ENCODE measurements at regions not wholly inside any gene's neighbourhood (a gene's known extent, or its start where the extent isn't known, plus 50 kb on each side); places are given as distances from the start of the nearest gene placed in this dataset.

- no peak for FAIRE-seq
- intact Hi-C loops (cut with DNase I): no loop called here
- H3K4me1 ChIP-seq (ENCODE audit: control insufficient read depth in 2 of 3, insufficient read depth in 2 of 3, low read depth in 1 of 3, low read length in 3 of 3): no peaks in the 10 kb centered on the region
Observed at GRCh38 chr3:30082652-30083051, 523.7 kb upstream of the TGFBR2 start.

GRCh38 chr3:30083315-30083714 is 523.1 kb upstream of the TGFBR2 start:
- intact Hi-C loops (cut with DNase I): no loop called here

More at GRCh38 chr3:30082652-30083051, 523.7 kb upstream of the TGFBR2 start:
- Histone ChIP-seq H3K27me3 (ENCODE audit: control insufficient read depth, insufficient read depth, low read length) (no peaks in the 10 kb centered on the region), H3K27ac (ENCODE audit: low read depth in 2 of 2, low read length in 2 of 2) (no peak overlapping the region), H3K9ac (ENCODE audit: low read length in 3 of 3) (no peak overlapping the region), H3K36me3 (ENCODE audit: control insufficient read depth in 2 of 3, insufficient read depth in 3 of 3, low read length in 3 of 3) (no peaks in the 10 kb centered on the region), H3K4me3 (ENCODE audit: low read length in 3 of 3) (no peak overlapping the region), H3K9me3 (ENCODE audit: control insufficient read depth in 2 of 3, insufficient read depth in 1 of 3, low read length in 3 of 3) (no peaks in the 10 kb centered on the region)
- DNase-seq: no peak
- TF ChIP-seq CTCF (IDR thresholded peaks at IDR 0.05; ENCODE audit: borderline replicate concordance, extremely low read depth, insufficient read depth): no peak

GRCh38 chr3:30084316-30084715 is 522.1 kb upstream of the TGFBR2 start:
- DNase-seq (peak in 2 of 5 donors; percentile 50 to 63), FAIRE-seq (no peak)
- H3K4me3 ChIP-seq (ENCODE audit: low read length in 3 of 3): no peak overlapping the region
- H3K27me3 ChIP-seq (ENCODE audit: control insufficient read depth, insufficient read depth, low read length): no peaks in the 10 kb centered on the region
- H3K9ac ChIP-seq (ENCODE audit: low read length in 3 of 3): no peak overlapping the region
- H3K27ac ChIP-seq (ENCODE audit: low read depth in 2 of 2, low read length in 2 of 2): no peak overlapping the region
- H3K36me3 ChIP-seq (ENCODE audit: control insufficient read depth in 2 of 3, insufficient read depth in 3 of 3, low read length in 3 of 3): no peaks in the 10 kb centered on the region
- no peaks in the 10 kb centered on the region for H3K9me3 ChIP-seq (ENCODE audit: control insufficient read depth in 2 of 3, insufficient read depth in 1 of 3, low read length in 3 of 3)
- intact Hi-C loops (cut with DNase I): no loop called here
- H3K4me1 ChIP-seq (ENCODE audit: control insufficient read depth in 2 of 3, insufficient read depth in 2 of 3, low read depth in 1 of 3, low read length in 3 of 3): no peaks in the 10 kb centered on the region
- TF ChIP-seq CTCF (IDR thresholded peaks at IDR 0.05; ENCODE audit: borderline replicate concordance, extremely low read depth, insufficient read depth): no peak

More at GRCh38 chr3:30083315-30083714, 523.1 kb upstream of the TGFBR2 start:
- TF ChIP-seq CTCF (IDR thresholded peaks at IDR 0.05; ENCODE audit: borderline replicate concordance, extremely low read depth, insufficient read depth): no peak
- H3K4me1 ChIP-seq (ENCODE audit: control insufficient read depth in 2 of 3, insufficient read depth in 2 of 3, low read depth in 1 of 3, low read length in 3 of 3): no peaks in the 10 kb centered on the region
- no peak overlapping the region for H3K27ac ChIP-seq (ENCODE audit: low read depth in 2 of 2, low read length in 2 of 2)
- no peak for DNase-seq
- H3K36me3 ChIP-seq (ENCODE audit: control insufficient read depth in 2 of 3, insufficient read depth in 3 of 3, low read length in 3 of 3): no peaks in the 10 kb centered on the region
- H3K27me3 ChIP-seq (ENCODE audit: control insufficient read depth, insufficient read depth, low read length): no peaks in the 10 kb centered on the region
- H3K9me3 ChIP-seq (ENCODE audit: control insufficient read depth in 2 of 3, insufficient read depth in 1 of 3, low read length in 3 of 3): no peaks in the 10 kb centered on the region
- no peak overlapping the region for H3K9ac ChIP-seq (ENCODE audit: low read length in 3 of 3)
- H3K4me3 ChIP-seq (ENCODE audit: low read length in 3 of 3): no peak overlapping the region
- FAIRE-seq: no peak

GRCh38 chr3:30084971-30085403 is 521.4 kb upstream of the TGFBR2 start:
- DNase-seq (no peak), FAIRE-seq (no peak)
- no peaks in the 10 kb centered on the region for H3K27me3 ChIP-seq (ENCODE audit: control insufficient read depth, insufficient read depth, low read length)
- intact Hi-C loops (cut with DNase I): no loop called here
- no peaks in the 10 kb centered on the region for H3K9me3 ChIP-seq (ENCODE audit: control insufficient read depth in 2 of 3, insufficient read depth in 1 of 3, low read length in 3 of 3)
- no peaks in the 10 kb centered on the region for H3K4me1 ChIP-seq (ENCODE audit: control insufficient read depth in 2 of 3, insufficient read depth in 2 of 3, low read depth in 1 of 3, low read length in 3 of 3)
- no peaks in the 10 kb centered on the region for H3K36me3 ChIP-seq (ENCODE audit: control insufficient read depth in 2 of 3, insufficient read depth in 3 of 3, low read length in 3 of 3)
- no peak overlapping the region for H3K9ac ChIP-seq (ENCODE audit: low read length in 3 of 3)
- no peak overlapping the region for H3K4me3 ChIP-seq (ENCODE audit: low read length in 3 of 3)
- no peak overlapping the region for H3K27ac ChIP-seq (ENCODE audit: low read depth in 2 of 2, low read length in 2 of 2)
- no peak for TF ChIP-seq CTCF (IDR thresholded peaks at IDR 0.05; ENCODE audit: borderline replicate concordance, extremely low read depth, insufficient read depth)
